SK-N-SH treated with all-trans-retinoic acid at 6 μM for 48 hours (cell line): ENCODE measurements at regions not wholly inside any gene's neighbourhood (a gene's known extent, or its start where the extent isn't known, plus 50 kb on each side); places are given as distances from the start of the nearest gene placed in this dataset.

Source experiments
- BACH2 ChIP-seq: fragments of 250-450 bp; sonication (Bioruptor Pico); IDR thresholded peaks from 2 replicates; pipeline ENCODE4 v1.9.0; 2021; ENCODE audit warnings: mild to moderate bottlenecking, borderline replicate concordance
- POU6F1 ChIP-seq: fragments of 250-450 bp; sonication (Bioruptor Pico); IDR thresholded peaks from 2 replicates; pipeline ENCODE4 v1.8.0; 2021; ENCODE audit warnings: low read depth, mild to moderate bottlenecking, moderate library complexity, borderline replicate concordance
- TCF4 ChIP-seq: fragments of 250-450 bp; sonication (Bioruptor Pico); IDR thresholded peaks from 2 replicates; pipeline ENCODE4 v1.8.0; 2021; ENCODE audit warnings: mild to moderate bottlenecking, moderate library complexity, borderline replicate concordance
- ZFP30 ChIP-seq: fragments of 450-650 bp; formaldehyde crosslinking; IDR thresholded peaks from 2 replicates; pipeline ENCODE4 v1.5.0; 2022; ENCODE audit warnings: mild to moderate bottlenecking, moderate library complexity
- ZNF565 ChIP-seq: fragments of 450-650 bp; formaldehyde crosslinking; conservative IDR thresholded peaks from 2 replicates; pipeline ENCODE4 v1.5.0; 2020; ENCODE audit warnings: low read depth, mild to moderate bottlenecking, moderate library complexity
- TF ChIP-seq, protein P1 (sequence below): fragments of 250-450 bp; sonication (Bioruptor Pico); IDR thresholded peaks from 2 replicates; pipeline ENCODE4 v1.5.0; 2020; ENCODE audit warnings: mild to moderate bottlenecking, moderate library complexity
- TF ChIP-seq, protein P2 (sequence below): fragments of 250-450 bp; sonication (Bioruptor Pico); IDR thresholded peaks from 2 replicates; pipeline ENCODE4 v1.5.1; 2020; ENCODE audit warnings: low read depth, mild to moderate bottlenecking, moderate library complexity
- TF ChIP-seq, protein P3 (sequence below): fragments of 250-450 bp; sonication (Bioruptor Pico); IDR thresholded peaks from 2 replicates; pipeline ENCODE4 v1.8.0; 2020; ENCODE audit warnings: mild to moderate bottlenecking, moderate library complexity, borderline replicate concordance

- TF ChIP-seq, protein P1, sequence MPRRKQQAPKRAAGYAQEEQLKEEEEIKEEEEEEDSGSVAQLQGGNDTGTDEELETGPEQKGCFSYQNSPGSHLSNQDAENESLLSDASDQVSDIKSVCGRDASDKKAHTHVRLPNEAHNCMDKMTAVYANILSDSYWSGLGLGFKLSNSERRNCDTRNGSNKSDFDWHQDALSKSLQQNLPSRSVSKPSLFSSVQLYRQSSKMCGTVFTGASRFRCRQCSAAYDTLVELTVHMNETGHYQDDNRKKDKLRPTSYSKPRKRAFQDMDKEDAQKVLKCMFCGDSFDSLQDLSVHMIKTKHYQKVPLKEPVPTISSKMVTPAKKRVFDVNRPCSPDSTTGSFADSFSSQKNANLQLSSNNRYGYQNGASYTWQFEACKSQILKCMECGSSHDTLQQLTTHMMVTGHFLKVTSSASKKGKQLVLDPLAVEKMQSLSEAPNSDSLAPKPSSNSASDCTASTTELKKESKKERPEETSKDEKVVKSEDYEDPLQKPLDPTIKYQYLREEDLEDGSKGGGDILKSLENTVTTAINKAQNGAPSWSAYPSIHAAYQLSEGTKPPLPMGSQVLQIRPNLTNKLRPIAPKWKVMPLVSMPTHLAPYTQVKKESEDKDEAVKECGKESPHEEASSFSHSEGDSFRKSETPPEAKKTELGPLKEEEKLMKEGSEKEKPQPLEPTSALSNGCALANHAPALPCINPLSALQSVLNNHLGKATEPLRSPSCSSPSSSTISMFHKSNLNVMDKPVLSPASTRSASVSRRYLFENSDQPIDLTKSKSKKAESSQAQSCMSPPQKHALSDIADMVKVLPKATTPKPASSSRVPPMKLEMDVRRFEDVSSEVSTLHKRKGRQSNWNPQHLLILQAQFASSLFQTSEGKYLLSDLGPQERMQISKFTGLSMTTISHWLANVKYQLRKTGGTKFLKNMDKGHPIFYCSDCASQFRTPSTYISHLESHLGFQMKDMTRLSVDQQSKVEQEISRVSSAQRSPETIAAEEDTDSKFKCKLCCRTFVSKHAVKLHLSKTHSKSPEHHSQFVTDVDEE (CRISPR knock-in tag): no peak
- TF ChIP-seq ZFP30 (CRISPR knock-in tag): no peak
- no peak for TF ChIP-seq ZNF565 (CRISPR knock-in tag)
- TF ChIP-seq, protein P2, sequence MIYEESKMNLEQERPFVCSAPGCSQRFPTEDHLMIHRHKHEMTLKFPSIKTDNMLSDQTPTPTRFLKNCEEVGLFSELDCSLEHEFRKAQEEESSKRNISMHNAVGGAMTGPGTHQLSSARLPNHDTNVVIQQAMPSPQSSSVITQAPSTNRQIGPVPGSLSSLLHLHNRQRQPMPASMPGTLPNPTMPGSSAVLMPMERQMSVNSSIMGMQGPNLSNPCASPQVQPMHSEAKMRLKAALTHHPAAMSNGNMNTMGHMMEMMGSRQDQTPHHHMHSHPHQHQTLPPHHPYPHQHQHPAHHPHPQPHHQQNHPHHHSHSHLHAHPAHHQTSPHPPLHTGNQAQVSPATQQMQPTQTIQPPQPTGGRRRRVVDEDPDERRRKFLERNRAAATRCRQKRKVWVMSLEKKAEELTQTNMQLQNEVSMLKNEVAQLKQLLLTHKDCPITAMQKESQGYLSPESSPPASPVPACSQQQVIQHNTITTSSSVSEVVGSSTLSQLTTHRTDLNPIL (CRISPR knock-in tag): no peak
- no peak for TF ChIP-seq BACH2
- TF ChIP-seq, protein P3, sequence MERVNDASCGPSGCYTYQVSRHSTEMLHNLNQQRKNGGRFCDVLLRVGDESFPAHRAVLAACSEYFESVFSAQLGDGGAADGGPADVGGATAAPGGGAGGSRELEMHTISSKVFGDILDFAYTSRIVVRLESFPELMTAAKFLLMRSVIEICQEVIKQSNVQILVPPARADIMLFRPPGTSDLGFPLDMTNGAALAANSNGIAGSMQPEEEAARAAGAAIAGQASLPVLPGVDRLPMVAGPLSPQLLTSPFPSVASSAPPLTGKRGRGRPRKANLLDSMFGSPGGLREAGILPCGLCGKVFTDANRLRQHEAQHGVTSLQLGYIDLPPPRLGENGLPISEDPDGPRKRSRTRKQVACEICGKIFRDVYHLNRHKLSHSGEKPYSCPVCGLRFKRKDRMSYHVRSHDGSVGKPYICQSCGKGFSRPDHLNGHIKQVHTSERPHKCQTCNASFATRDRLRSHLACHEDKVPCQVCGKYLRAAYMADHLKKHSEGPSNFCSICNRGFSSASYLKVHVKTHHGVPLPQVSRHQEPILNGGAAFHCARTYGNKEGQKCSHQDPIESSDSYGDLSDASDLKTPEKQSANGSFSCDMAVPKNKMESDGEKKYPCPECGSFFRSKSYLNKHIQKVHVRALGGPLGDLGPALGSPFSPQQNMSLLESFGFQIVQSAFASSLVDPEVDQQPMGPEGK: no peak
- TF ChIP-seq TCF4 (CRISPR knock-in tag): no peak
- no peak for TF ChIP-seq POU6F1
Observed at GRCh38 chr4:153146961-153147360, 57.3 kb upstream of the TRIM2 start.
